Epithelial cell of prostate (primary cell): ENCODE measurements at regions not wholly inside any gene's neighbourhood (a gene's known extent, or its start where the extent isn't known, plus 50 kb on each side); places are given as distances from the start of the nearest gene placed in this dataset.

ENCODE experiments used
- DNase-seq: peaks from one replicate; pipeline ENCODE4 v3.0.0-alpha.2; 2011; ENCODE audit warnings: low read depth, low spot score
- H3K27ac ChIP-seq: fragments of 450-650 bp; 2 replicates; pipeline ENCODE4 v1.5.1; 2017; ENCODE audit warnings: mild to moderate bottlenecking

- no peak overlapping the region for H3K27ac ChIP-seq
- no peak for DNase-seq
Measured at GRCh38 chr4:166585491-166585890, 648.8 kb downstream of the SPOCK3 start.

DNA sequence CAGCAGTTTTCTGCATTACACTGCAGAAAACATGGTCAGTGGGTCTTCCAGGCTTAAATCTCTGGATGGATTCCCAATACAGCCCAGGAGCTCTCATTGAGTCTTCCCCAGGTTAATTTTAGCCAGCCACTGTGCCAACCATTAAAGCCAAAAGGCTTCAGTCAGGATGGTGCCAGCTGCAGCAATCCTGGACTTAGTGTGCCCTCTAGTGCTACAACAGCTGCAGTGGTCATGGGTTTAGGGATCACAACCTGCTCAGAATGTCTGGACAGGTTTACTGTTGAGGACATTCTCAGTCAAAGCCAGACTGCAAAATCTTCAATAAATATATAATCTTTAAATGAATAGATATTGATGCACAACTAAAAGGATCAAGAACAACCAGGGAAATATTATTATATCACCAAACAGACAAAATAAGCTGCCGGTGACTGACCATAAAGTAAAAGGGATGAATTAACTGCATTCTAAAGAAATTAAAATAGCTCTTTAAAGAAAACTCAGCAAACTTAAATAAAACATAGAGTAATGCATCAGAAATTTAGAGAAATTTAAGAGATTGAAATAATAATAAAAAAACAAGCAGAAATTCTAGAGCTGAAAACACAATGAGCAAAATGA lies 639.9 kb downstream of the SPOCK3 start:
- DNase-seq, result peak; percentile 14
- H3K27ac ChIP-seq, result no peak overlapping the region

DNA sequence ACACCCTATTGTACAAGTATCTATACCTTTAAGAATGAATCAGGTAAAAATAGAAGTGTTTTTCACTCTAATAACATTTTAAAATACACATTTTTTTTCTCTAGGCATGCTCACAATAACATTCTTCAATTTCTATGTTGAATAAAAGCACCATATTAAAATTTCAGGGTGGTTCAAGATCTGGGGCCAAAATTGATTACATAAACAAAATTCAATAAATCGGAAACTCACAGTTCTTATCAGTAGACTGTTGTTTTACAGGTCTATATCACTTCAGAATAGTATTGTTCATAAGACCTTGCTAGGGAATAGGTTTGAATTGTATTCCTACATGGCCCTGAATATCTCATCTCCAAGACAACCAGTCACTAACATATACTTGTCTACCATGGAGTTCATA lies 634.0 kb downstream of the SPOCK3 start:
- DNase-seq, result no peak
- H3K27ac ChIP-seq, result no peak overlapping the region

GRCh38 chr4:166602068-166602467 lies 632.2 kb downstream of the SPOCK3 start:
- no peak overlapping the region for H3K27ac ChIP-seq
- no peak for DNase-seq

- no peak for DNase-seq
- no peak overlapping the region for H3K27ac ChIP-seq
Measured at GRCh38 chr4:166622425-166622977, 611.8 kb downstream of the SPOCK3 start.

DNA sequence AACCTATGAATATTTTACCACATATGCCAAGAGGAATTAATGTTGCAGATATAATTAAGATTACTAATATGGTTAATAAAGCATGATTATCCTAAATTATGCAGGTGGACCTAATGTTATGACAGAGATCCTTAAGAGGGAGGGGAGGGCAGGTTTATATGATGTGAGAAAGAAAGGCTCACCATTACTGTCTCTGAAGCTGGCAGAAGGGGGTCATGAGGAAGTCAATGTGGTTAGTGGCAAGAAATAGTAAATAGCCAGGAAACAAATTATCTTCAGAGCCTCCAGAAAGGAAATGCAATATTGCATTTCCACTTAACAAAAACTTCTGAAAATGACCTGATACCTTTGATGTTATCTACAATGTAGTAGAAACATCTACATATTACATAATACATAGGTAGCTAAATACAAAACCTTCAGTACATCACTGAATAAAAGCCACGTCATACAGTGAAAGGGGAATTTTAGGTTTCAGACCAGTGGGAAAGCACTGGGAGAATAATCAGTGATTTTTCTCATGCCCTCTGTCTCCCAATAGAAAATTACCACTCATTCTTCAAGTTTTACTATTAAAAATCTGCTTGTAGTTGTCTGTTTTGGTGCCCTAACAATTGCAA lies 609.2 kb downstream of the SPOCK3 start:
- no peak overlapping the region for H3K27ac ChIP-seq
- no peak for DNase-seq

DNA sequence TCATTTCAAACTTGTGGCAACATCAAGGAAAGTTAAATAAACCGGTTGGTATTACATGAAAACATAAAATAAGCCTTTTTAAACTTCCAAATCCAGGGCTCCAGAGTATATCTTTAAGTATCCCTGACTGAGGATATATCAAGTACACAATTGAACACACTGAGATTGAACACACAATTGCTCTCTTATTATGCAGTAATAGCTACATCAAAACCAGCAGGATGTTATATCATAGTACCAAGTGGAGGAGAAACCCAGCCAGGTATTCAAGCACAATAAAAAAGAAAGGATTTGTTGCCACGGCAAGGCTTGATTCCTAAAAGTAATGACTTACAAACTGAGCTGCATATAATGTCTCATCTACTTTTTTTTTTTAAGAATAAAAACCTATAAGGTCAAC lies 605.8 kb downstream of the SPOCK3 start:
- H3K27ac ChIP-seq, result no peak overlapping the region
- DNase-seq, result no peak

DNA sequence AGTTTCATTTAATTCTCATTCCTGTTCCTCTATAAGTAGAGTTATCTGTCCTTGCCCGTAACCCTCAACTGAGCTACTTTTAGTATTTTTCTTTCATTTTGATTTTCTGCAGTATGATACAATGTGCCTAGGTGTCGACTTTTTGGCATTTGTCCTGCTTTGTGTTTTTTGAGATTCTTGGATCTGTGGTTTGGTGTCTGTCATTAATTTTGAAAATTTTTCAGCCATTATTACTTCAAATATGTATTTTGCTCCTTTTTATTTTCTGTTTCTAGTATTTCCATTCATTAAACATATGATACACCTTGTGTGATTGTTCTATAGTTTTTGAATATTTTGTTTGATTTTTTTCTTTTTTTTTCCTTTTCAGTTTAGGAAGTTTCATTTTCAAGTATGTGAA lies 598.9 kb downstream of the SPOCK3 start:
- no peak overlapping the region for H3K27ac ChIP-seq
- no peak for DNase-seq

DNA sequence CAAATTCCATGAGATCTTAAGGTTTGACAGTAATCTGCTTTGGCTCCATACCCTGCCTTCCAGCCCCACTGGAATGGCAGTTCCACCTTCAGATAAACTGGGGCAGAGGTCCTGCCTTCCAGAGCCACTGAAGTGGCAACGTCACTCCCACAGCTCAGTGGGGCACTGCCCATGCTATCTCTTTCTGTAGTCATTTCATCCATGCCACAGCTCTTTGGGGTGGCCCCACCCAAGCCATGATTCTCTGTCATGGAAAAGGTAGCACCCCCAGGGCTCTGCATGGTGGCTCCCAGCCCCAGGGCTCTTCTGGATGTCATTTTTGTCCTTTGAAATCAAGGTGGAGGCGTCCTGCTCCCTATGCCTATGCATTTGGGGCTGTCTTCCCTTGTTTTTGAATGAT lies 596.5 kb downstream of the SPOCK3 start:
- DNase-seq, result no peak
- no peak overlapping the region for H3K27ac ChIP-seq

DNA sequence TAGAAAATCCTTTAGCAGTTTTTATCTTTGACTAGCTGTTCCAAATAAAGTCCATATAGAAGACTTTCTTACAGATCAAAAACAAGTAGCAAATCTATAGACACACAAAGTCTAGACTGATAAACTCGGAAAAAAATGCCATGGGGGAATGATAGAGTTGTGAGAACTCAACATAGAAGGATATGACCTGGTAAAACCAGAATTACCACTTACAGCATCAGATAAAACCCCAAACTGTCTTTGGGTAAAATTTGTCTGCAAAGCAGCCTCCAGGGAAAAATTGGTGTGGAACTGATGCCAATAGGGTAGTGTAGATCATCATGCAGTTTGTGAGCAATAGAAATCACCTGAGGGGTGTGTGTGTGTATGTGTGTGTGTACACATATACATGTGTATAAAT lies 579.1 kb downstream of the SPOCK3 start:
- DNase-seq, result no peak
- no peak overlapping the region for H3K27ac ChIP-seq

DNA sequence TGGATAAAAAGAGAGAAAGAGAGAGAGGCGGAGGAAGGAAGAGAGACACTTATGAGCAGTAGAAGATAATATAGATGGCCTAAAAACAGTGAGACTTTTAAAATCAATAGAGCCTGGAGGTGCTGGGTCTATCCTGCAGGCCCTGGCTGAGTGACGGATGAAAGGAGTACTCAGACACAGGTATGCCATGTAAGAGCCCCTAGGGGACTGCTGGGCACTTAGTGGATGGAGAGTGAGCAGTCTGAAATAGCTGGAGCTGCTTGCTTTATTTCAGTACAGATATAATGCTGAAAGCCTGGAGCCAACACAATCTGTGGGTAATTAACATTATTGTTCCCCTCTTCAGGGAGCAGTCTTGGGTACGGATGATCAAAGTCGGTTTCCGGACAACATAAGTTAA lies 578.6 kb downstream of the SPOCK3 start:
- no peak overlapping the region for H3K27ac ChIP-seq
- no peak for DNase-seq

DNA sequence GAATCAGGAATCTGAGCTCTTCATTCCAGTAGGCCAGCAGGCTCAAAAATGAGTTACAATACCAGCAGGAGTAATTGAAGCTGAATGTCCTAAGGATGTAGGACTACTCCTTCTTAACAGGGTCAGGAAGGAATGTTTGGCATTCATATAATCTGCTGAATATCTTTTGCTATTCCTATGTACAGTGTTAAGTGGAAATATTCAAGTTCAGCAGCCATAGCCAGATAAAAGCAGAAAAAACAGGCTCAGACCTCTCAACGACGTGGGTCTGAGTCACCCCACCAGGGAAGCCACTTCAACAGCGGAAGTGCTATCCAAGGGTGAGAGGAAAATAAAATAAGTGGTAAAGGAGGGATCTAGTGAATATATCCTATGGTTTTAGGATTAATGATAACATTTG lies 577.0 kb downstream of the SPOCK3 start:
- no peak for DNase-seq
- H3K27ac ChIP-seq, result no peak overlapping the region

DNA sequence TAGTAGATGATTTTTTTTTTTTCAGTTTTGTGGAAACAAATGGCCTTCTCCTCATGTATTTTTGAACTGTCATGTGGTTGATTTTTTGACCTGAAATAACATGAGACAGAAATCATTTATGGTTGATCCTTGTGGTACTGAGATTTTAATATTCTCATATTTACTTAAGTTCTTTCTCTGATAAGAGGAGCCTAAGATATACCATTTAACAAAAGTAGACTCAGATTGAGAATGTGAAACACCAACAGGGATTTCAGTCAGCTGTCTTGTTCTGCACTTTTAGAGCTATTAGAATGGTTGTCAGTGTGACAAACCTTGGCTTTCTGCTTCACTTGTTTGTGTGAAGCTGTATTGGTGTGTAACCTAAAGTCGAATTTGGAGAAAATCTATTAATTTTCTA lies 575.7 kb downstream of the SPOCK3 start:
- H3K27ac ChIP-seq, result no peak overlapping the region
- DNase-seq, result no peak

DNA sequence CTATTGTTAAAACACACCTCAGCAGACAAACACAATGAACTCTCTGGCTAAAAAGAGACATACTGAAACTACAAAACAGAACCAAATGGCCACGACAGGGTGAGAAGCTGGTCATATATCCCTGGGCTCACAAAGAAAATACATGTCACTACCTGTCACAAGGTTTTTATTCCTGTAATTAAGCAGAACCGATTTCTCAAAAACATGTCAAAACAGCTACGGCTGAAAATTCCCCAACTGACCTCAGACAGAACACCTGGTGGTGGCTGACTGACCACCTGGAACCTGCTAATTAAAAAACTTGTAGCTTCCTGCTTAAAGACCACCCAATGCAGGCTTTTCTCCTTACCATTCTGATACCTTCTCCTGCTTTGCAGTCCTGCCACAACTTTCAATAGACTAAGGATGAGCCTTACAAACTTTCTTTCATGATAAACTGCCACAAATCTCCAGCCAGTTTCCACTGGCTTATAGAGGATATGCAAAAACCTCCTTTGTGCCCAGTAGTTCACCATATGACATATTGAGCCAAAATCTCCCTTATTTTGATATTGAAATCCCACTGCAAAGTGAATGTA lies 571.9 kb downstream of the SPOCK3 start:
- DNase-seq, result no peak
- H3K27ac ChIP-seq, result no peak overlapping the region

DNA sequence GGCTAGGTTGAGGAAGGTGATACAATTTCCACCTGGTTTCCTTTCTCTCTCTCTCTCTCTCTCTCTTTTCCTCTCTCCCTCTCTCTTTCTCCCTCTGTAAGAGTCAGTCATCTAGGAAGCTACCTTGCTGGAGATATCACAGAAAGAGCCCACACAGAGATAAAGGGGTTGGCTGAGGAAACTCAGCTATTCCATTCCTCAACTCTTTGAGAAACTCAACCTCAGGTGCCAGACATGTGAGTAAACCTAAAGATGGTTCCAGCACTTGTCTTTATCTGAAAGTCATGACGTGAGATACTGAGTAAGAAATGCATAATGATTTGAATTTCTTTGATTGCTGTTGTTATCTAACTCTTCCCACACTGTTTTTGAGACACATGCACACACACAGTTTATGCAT lies 564.0 kb downstream of the SPOCK3 start:
- no peak overlapping the region for H3K27ac ChIP-seq
- DNase-seq, result no peak

DNA sequence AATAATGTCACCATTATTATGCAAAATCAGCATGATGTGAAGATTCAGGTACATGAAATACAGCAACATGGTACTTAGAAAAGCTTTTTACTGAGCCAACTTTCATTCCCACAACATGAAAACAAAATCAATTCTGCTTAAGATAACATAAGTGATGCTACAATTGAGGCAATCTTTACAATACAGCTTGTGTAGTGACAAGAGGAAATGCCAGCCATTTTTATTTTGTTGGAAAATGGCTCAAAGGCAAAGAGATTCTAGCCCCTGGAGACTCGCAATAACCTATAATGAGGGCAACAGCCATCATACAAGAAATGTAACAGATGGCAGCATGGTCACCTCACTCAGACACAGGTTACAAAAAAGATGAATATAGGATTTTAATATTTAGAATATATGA lies 560.4 kb downstream of the SPOCK3 start:
- no peak overlapping the region for H3K27ac ChIP-seq
- DNase-seq, result no peak

GRCh38 chr4:166675411-166675810 lies 558.9 kb downstream of the SPOCK3 start:
- H3K27ac ChIP-seq, result no peak overlapping the region
- peak; percentile 29 for DNase-seq

DNA sequence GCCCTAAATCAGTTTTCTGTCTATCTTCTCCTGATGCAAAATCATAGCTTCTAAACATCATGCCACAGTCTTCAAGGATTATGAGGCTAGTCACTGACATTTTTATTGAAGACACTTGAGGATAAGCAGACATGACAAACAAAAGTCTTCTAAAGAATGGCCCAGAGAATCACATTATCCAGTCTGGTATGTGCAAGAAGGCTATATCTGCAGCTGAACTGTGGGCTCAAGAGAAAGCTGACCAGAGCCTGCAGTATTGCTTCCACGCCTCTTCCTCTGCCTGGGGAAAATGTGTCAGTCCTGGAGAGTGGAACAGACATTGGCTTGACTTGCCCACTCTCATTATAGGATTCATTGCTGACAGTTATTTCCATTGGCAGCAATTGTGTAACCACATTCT lies 553.5 kb downstream of the SPOCK3 start:
- no peak overlapping the region for H3K27ac ChIP-seq
- DNase-seq, result no peak

DNA sequence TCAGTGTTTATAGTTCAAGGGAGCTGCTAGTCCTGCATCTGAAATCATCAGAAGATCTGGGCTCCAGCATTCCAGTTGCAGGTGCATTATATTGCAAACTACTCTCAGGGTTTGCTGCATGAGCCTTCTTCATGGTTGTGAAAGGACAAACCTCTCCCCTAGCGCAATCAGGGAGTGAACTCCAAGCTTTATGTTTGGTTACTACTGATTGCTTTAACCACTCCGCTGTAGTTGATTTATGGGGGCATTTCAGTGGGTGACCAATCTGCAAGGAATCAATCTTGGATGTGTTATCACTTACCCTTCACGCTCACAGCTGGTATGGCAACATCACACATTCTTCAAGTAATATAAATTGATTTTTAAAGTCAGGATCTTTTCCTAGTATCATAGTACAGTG lies 552.1 kb downstream of the SPOCK3 start:
- H3K27ac ChIP-seq, result no peak overlapping the region
- no peak for DNase-seq
